HG03469 (cell line): ENCODE measurements at regions not wholly inside any gene's neighbourhood (a gene's known extent, or its start where the extent isn't known, plus 50 kb on each side); places are given as distances from the start of the nearest gene placed in this dataset.
"Not testable (repeated sequence)": the region's sequence is repeated elsewhere in the genome, so short reads cannot be mapped to it uniquely, and the experiment has no call there.

Source experiments
- ATAC-seq: cut with Tn5 transposase; IDR thresholded peaks from one replicate; pipeline ENCODE4 v1.9.1; 2021; ENCODE audit warnings: mild to moderate bottlenecking, moderate library complexity, moderate number of reproducible peaks; ENCODE audit not compliant: unreplicated experiment

- ATAC-seq, result no peak
These were observed 300.5 kb upstream of the CTNND2 start for GRCh38 chr5:12204761-12205160.

DNA sequence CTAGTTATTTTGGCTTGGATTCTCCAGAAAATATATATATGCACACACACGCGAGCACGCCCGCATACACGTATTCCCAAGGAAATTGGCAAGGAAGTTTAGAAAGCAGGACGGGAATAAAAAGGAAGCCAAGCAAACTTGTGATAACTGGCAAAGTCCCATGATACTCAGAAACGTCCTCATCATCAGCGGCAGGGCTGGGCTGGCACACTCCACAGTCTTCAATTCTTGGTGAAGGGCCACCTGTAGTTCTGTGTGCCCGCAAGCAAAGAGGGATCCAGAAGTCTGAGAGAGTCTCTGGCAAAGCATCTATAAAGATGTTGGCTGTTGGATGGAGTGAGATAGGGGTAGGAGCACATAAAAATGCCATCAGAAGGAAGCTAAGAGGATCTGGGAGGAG, 289.3 kb upstream of the CTNND2 start:
- no peak for ATAC-seq

GRCh38 chr5:12183003-12183402, 278.8 kb upstream of the CTNND2 start:
- no peak for ATAC-seq

- ATAC-seq, result no peak
These were observed 273.6 kb upstream of the CTNND2 start for GRCh38 chr5:12177851-12178250.

GRCh38 chr5:12177225-12177624, 273.0 kb upstream of the CTNND2 start:
- ATAC-seq, result no peak

DNA sequence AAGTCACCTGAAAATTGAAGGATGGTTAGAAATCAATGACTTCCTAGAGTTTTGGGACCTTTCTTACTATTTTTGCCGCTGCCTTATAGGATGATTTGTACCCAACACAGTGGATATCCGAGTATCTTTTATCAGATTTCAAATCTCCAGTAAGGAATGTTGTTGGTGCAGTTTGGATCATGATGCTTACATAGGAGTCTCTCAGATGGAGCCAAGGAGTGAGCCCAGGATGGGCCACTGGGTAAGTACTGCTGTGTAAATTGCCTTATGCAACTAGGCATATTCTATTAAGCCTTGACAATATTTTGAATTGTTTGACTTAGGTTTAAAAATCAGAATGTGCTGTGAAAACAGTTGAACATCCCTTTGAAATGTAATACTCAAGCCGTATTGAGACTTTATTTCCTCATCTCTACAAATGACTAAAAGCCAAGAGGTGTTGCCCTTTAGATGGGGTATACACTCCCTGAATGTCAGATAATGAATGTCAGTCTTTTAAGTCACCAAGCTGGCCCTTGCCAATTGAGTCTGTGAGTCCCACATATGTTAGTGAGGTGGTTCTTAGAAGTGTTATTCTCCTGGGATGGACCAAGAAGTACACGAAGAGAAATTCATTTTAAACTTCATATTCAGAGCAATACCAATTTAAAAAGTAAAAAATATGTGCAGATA, 271.8 kb upstream of the CTNND2 start:
- no peak for ATAC-seq

- no peak for ATAC-seq
These were observed 270.5 kb upstream of the CTNND2 start for GRCh38 chr5:12174734-12175133.

DNA sequence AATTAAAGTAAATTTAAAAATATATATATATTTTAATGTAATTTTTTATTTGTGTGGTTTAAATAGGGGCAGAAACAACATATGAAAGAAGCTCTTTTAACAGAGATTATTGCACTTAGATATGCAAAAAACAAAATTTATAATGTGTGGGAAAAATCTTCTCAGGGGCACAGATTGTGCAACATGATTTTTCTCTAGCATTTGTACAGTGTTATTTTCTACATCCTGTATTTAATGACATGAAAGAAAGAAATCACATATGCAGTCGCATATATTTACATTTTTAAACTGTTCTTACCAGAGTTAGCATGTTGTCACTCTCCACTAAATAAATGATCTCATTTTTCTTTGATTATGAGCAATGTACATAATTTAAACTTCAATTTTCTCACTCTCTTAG, 265.3 kb upstream of the CTNND2 start:
- no peak for ATAC-seq

GRCh38 chr5:12162863-12163262, 258.6 kb upstream of the CTNND2 start:
- ATAC-seq, result no peak

DNA sequence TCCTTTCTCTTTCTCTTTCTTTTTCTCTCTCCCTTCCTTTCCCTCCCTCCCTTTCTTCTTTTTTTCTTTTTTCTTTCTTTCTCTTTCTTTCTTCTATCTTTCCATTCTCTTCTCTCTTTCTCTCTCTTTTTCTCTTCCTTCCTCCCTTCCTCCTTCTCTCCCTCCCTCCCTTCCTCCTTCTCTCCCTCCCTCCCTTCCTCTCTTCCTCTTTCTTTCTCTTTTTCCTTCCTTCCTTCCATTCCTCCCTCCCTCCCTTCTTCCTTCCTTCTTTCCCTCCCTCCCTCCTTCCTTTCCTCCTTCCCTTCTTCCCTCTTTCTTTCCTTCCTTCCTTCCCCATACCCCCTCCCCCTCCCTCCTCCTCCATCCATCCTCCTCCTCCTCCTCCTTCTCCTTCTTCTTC, 243.3 kb upstream of the CTNND2 start:
- no peak for ATAC-seq

DNA sequence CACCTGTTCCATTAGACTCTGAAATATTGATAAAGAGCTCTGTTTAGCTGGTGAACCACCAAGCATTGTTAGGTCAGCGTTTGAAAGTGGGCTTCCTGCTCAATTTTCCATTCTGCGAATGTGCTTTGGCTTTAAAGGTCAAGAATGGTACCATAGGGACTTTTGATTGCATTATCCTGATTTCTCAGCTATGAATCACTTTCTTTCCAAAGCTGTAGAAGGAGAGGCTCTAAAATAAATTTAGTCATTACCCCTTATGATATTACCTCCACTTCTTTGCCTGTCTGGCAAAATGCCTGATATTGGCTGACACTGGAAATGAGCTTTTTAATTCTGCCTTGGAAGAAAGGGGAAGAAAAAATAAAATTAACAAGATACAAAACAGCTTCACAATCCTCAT, 237.2 kb upstream of the CTNND2 start:
- ATAC-seq, result no peak

GRCh38 chr5:12133520-12133919, 229.3 kb upstream of the CTNND2 start:
- no peak for ATAC-seq

GRCh38 chr5:12131020-12131419, 226.8 kb upstream of the CTNND2 start:
- not testable (repeated sequence) for ATAC-seq

GRCh38 chr5:12125895-12126294, 221.6 kb upstream of the CTNND2 start:
- ATAC-seq, result no peak

DNA sequence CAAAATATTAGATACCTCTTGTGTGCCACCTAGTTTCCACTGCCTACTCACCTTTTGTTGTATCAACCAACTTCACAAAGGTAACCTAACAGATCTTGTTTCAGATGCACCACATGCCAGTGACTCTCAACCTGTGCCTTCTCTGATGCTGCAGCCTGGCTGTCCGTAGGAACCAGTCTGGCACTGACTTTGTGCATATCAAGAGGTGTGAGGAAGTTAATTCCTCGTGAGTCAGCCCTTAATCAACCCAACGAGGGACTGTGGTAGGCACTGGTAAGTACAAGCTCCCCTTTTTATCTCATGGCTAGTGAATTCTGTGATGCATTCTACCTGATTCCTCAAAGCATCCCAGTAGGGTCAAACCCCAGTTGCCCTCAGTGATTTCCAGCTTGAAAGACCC, 215.4 kb upstream of the CTNND2 start:
- ATAC-seq, result no peak

DNA sequence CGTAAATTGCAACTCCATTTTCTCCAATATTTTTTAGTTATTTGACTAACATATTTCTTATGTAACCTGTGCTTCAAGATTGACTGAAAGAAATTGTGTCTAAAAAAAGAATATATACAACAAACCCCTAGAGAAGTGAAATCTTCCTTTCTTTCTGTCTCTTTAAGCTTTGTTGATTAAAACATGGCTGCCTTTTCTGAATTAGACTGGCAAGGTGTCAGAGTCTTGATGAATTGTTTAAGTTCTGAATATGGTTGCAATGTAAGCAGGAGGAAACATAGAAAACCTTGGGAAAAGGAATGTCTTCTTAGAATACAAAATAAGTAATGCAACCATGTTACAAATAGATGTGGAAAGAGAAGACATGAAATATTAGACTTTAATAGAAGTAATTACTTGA, 209.8 kb upstream of the CTNND2 start:
- ATAC-seq, result no peak

- ATAC-seq, result no peak
These were observed 208.8 kb upstream of the CTNND2 start for GRCh38 chr5:12113062-12113461.

GRCh38 chr5:12111261-12111660, 207.0 kb upstream of the CTNND2 start:
- ATAC-seq, result no peak

DNA sequence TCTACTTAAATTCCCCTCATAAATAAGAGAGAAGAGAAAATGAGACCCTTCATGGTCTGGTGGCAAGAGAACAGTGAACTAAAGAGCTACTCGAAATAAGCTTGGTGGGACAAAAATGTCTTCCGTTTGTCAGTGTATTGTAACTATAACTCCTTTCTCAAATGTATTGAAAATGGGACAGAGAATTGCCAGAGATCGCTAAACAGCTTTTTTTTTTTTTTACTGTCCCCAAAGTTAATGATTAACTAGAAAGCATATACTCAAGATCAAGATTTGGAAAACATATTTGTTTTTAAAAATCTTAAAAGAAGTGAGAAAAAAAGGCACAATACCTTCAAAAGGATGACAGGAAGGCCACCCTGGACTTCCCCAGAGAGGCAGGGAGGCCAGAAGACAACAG, 206.4 kb upstream of the CTNND2 start:
- ATAC-seq, result no peak

DNA sequence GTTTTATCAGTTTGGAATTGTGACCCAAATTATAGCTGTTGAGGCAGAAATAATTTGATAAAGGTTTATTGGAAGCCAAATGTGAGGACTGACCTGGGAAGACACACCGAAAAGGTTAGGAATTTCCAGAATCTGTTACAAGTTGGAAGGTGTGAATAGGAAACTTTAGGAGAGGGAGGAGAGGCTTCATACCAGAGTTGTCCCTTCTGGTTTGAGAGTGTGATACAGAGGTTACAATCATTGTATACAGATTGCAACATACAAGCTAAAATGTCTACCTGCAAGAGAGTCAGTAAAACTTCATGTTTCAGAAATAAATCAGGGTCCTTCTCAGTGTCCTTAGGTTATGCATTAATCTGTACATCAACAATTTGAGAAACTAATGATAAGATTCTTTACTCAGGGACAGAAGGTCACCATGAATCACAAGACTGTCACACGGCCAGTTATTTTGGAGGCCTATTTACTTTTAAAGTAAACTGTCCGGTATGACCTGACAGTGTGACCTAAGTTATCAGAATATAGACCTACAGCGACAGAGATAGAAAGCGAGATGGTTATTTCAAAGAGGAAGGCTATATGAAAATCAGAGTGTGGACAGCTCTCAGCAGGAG, 204.9 kb upstream of the CTNND2 start:
- no peak for ATAC-seq

DNA sequence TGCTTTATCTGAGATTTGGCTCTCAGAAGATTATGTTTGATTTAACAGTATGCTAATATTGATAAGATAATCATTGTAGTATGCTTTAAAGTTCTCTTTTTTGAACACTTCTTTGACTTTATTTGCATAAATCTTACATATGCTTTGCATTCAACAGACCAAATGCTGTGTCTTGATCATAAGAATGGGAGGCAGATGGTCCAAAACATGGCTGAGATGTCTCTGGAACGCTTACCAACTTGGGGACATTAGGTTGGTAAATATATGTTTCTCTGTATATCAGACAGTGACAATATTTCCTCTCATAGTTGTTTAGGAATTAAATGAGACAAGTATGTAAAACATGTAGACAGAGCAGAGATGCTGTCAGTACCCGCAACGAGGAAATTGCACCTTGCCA, 197.9 kb upstream of the CTNND2 start:
- no peak for ATAC-seq

- ATAC-seq, result no peak
These were observed 196.3 kb upstream of the CTNND2 start for GRCh38 chr5:12100542-12100941.

DNA sequence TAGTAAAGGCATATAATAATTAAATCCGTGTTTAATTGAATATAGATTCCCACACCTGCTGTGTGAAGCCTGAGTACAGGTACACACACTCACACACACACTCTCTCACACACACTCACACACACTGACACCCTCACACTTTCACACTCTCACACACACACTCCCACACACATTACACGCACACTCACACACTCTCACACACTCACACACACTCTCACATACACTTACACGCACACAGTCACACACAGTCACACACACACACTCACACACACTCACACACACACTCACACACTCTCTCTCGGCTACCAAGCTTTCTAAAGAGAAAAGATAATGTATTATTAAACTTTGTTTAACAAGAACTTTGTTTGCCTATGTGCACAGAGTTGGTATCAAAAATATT, 195.1 kb upstream of the CTNND2 start:
- ATAC-seq, result no peak
